DMS 273 treated with DMSO at 0.1 percent for 48 hours (cell line): ENCODE measurements at regions not wholly inside any gene's neighbourhood (a gene's known extent, or its start where the extent isn't known, plus 50 kb on each side); places are given as distances from the start of the nearest gene placed in this dataset.
A peak's percentile ranks its signal among the peaks of the same experiment; 100 is the strongest.

Experiments
- DNase-seq: peaks from one replicate; lab custom pipeline; 2025; lab: John Stamatoyannopoulos, UW

GRCh38 chr10:21326594-21327288, 198.7 kb downstream of the SKIDA1 start:
- DNase-seq, result no peak

DNA sequence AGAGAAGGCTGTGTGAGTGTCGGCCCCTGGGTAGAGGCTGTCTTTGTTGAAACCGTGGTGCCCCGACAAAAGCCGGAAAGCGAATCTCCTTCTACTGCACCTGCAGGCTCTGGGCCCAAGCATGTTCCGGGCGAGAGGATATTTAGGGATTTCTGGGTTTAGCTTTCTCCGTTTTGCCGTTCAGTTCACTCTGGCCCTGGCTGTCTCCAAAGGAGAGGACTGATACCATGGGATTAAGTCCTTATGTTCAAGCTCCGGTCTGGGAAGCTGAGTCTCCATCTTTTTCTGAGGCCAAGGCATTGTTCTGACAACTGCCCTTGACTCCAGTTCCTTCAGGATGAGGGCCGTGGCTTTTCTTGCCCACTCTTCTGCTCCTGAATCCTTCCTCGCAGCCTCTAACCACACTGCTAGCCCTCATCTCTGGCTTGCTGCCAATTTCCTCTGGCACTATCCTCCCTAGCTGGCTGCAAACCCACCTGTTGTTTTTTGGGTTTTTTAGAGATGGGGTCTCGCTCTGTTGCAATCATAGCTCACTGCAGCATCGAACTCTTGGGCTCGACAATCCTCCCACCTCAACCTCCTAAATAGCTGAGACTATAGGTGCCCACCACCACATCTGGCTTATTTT, 206.8 kb downstream of the SKIDA1 start:
- peak; percentile 1 for DNase-seq

DNA sequence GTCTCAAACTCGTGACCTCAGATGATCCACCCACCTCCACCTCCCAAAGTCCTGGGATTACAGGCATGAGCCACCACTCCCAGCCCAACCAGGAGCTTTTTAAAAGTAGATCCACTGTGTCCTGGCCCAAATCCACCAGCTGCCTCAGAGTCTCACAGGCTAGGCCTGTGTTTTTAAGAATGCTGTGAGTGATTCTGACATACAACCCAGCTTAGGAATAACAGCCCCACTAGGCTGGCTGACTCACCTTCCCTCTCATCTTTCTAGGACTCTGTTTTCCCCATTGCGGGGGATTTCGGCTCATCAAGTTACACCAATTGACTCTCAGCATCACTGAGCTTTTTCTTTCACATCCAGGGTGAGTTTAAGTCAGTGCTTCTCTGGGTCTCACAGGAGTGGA, 207.6 kb downstream of the SKIDA1 start:
- no peak for DNase-seq

GRCh38 chr10:21315645-21316220, 209.7 kb downstream of the SKIDA1 start:
- peak; percentile 38 for DNase-seq

- no peak for DNase-seq
These were observed 210.4 kb downstream of the SKIDA1 start for GRCh38 chr10:21314906-21315644.

- DNase-seq, result no peak
These were observed 211.3 kb downstream of the SKIDA1 start for GRCh38 chr10:21314111-21314626.

- no peak for DNase-seq
These were observed 211.8 kb downstream of the SKIDA1 start for GRCh38 chr10:21313691-21314090.

GRCh38 chr10:21311426-21311825, 214.1 kb downstream of the SKIDA1 start:
- no peak for DNase-seq

- DNase-seq, result no peak
These were observed 216.1 kb downstream of the SKIDA1 start for GRCh38 chr10:21309427-21309826.

DNA sequence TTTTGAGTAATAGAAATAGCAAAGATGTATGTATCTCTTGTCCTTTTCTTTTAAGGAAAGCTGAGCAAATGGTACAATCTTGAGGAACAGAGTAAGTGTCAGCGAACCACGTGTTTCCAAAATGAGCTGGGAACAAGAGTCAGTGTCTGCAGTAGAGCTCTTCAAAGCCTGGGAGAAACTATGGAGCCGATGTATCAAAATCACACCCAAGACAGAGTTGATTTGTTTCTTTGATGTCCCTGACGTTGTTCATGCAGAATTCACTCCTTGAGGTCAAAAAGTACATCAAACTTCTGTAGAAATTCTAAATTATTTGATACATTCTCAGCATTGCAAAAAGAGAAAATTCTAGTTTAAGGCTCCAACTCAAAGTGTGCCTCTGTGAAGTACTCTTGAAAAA, 216.5 kb downstream of the SKIDA1 start:
- DNase-seq, result no peak

DNA sequence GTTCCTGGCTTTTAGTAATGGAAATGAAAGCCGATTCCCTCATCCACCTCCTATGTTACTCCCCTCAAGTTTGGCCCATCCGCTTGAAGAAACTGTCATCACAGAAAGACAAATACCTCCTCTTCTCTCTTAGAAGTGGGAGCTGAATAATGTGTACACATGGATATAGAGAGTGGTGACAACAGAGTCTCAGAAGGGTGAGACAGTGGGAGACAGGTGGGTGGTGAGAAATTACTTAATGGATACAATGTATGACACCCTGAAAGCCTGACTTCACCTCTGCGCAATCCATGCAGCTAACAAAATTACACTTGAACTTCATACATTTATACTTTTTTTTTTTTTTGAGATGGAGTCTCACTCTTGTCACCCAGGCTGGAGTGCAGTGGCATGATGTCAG, 217.5 kb downstream of the SKIDA1 start:
- no peak for DNase-seq

DNA sequence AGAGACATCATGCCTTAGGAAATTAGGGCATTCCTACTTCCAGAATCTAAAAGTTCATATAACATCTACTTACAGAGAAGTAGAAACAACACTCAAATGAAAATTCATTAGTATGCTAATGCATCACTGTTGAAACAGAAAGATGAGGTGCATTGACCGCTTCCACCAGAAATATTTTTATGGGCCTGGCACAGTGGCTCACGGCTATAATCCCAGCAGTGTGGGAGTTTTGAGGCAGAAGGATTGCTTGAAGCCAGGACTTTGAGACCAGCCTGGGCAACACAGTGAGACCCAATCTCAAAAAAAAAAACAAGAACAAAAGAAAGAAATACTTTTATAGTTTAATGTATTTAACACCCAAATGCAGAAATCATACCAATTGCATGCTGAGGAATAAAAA, 220.9 kb downstream of the SKIDA1 start:
- DNase-seq, result no peak

GRCh38 chr10:21304198-21304597, 221.3 kb downstream of the SKIDA1 start:
- no peak for DNase-seq

- no peak for DNase-seq
These were observed 224.9 kb downstream of the SKIDA1 start for GRCh38 chr10:21300551-21300950.

GRCh38 chr10:21299330-21299729, 226.2 kb downstream of the SKIDA1 start:
- DNase-seq, result no peak

DNA sequence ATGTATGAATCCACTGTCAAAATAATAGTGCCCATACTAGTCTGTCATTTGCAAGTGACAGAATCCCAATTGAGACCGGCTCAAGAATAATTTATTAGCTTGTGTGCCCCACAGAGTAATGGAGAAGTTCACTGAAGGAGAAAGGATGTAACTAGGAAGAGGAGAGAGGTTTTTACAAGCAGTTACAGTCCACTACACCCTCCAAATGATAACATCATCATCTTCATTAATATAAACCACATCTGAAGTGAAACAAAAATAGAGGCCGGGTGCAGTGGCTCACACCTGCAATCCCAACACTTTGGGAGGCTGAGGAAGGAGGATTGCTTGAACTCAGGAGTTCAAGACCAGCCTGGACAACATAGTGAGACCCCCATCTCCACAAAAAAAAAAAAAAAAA, 226.8 kb downstream of the SKIDA1 start:
- no peak for DNase-seq

GRCh38 chr10:21297603-21298383, 227.7 kb downstream of the SKIDA1 start:
- DNase-seq, result no peak

- no peak for DNase-seq
These were observed 228.7 kb downstream of the SKIDA1 start for GRCh38 chr10:21296575-21297355.

DNA sequence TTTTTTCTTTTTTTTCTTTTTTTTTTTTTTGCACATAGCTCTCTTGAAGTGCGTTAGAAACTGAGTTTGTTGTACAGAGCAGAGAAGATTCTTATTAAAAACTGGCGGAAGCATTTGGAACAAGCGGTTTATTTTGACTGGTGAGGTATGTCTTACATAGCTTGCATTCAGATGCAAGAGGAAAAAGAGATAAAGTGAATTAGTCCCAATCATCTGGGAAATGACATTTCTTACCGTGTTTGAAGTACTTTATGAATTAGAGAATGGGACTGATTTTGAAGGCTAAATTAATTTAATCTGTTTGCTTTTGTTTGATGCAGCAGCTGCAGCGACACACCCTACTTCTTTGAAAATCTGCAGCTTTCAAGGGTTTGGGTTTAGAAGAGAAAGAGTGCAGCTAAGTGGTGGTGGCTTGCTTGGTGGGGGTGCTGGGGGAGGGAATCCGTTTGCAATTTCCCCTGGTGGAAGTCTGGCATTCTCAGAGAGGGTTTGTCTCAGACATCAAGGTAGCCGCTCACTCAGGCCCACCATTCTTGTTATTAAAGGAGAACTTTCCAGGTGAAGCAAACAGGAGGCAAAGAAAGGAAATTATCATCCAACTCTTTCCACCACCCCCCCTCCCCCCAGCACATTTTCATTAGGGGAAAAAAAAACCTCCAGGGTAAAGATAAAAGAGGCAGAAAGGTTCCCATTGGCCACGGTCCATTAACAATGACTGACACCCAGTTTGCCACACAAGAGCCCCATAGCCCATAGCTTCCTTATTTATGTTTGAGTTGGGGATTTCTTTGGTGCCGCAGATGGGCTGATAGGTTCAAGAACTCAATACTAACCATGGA, 231.7 kb downstream of the SKIDA1 start:
- DNase-seq, result no peak
